ENCODE measurements at regions not wholly inside any gene's neighbourhood (a gene's known extent, or its start where the extent isn't known, plus 50 kb on each side); places are given as distances from the start of the nearest gene placed in this dataset.

- TF ChIP-seq CTCF (IDR thresholded peaks at IDR 0.05), result no peak
- TF ChIP-seq EZH2 (IDR thresholded peaks at IDR 0.05), result no peak
- TF ChIP-seq EZH2phosphoT487 (IDR thresholded peaks at IDR 0.05), result no peak
These were observed 95.9 kb downstream of the KCNF1 start for GRCh38 chr2:11007331-11008264.

Measured in neural progenitor cell (in vitro differentiated cells).